H54 (cell line): ENCODE measurements at regions not wholly inside any gene's neighbourhood (a gene's known extent, or its start where the extent isn't known, plus 50 kb on each side); places are given as distances from the start of the nearest gene placed in this dataset.

Source experiments
- DNase-seq: peaks from one replicate; pipeline ENCODE4 v3.0.0; 2011; ENCODE audit warnings: low spot score, mixed read lengths; ENCODE audit not compliant: insufficient read length
- FAIRE-seq: peaks from 3 replicates; lab custom pipeline; 2011; peaks lifted over from hg19 to GRCh38; lab: Jason Lieb, UNC
- POLR2A ChIP-seq: IDR thresholded peaks from 2 replicates; pipeline ENCODE4 v1.6.1; 2011; ENCODE audit warnings: low read depth, mild to moderate bottlenecking, low read length

- no peak for TF ChIP-seq POLR2A
- DNase-seq (no peak), FAIRE-seq (no peak)
Measured at GRCh38 chr3:43854916-43855315, 164.2 kb downstream of the ABHD5 start.

- FAIRE-seq = no peak
- TF ChIP-seq POLR2A = no peak
- no peak for DNase-seq
Measured at GRCh38 chr3:43855674-43856299, 165.0 kb downstream of the ABHD5 start.

GRCh38 chr3:43856351-43856750 lies 165.6 kb downstream of the ABHD5 start:
- FAIRE-seq = no peak
- no peak for TF ChIP-seq POLR2A
- no peak for DNase-seq

- FAIRE-seq = no peak
- DNase-seq = no peak
- TF ChIP-seq POLR2A = no peak
Measured at GRCh38 chr3:43856761-43857160, 166.0 kb downstream of the ABHD5 start.

GRCh38 chr3:43857361-43858293 lies 166.9 kb downstream of the ABHD5 start:
- DNase-seq (no peak), FAIRE-seq (no peak)
- no peak for TF ChIP-seq POLR2A

- DNase-seq (no peak), FAIRE-seq (no peak)
- TF ChIP-seq POLR2A = no peak
Measured at GRCh38 chr3:43858294-43858701, 167.6 kb downstream of the ABHD5 start.

- DNase-seq = no peak
- TF ChIP-seq POLR2A = no peak
Measured at GRCh38 chr3:43859766-43860165, 169.0 kb downstream of the ABHD5 start.

GRCh38 chr3:43861635-43862034 lies 170.9 kb downstream of the ABHD5 start:
- no peak for TF ChIP-seq POLR2A
- no peak for FAIRE-seq
- DNase-seq = no peak

More at GRCh38 chr3:43859766-43860165, 169.0 kb downstream of the ABHD5 start:
- FAIRE-seq = no peak

- DNase-seq (no peak), FAIRE-seq (no peak)
- no peak for TF ChIP-seq POLR2A
Measured at GRCh38 chr3:43862470-43862869, 171.7 kb downstream of the ABHD5 start.

GRCh38 chr3:43862992-43863805 lies 172.5 kb downstream of the ABHD5 start:
- FAIRE-seq (no peak), DNase-seq (no peak)
- no peak for TF ChIP-seq POLR2A

GRCh38 chr3:43863966-43864933 lies 173.5 kb downstream of the ABHD5 start:
- FAIRE-seq (no peak), DNase-seq (no peak)
- no peak for TF ChIP-seq POLR2A

GRCh38 chr3:43865351-43865750 lies 174.6 kb downstream of the ABHD5 start:
- DNase-seq = no peak
- no peak for FAIRE-seq
- no peak for TF ChIP-seq POLR2A
